ENCODE measurements at regions not wholly inside any gene's neighbourhood (a gene's known extent, or its start where the extent isn't known, plus 50 kb on each side); places are given as distances from the start of the nearest gene placed in this dataset.
"Not testable (repeated sequence)": the region's sequence is repeated elsewhere in the genome, so short reads cannot be mapped to it uniquely, and the experiment has no call there.

DNA sequence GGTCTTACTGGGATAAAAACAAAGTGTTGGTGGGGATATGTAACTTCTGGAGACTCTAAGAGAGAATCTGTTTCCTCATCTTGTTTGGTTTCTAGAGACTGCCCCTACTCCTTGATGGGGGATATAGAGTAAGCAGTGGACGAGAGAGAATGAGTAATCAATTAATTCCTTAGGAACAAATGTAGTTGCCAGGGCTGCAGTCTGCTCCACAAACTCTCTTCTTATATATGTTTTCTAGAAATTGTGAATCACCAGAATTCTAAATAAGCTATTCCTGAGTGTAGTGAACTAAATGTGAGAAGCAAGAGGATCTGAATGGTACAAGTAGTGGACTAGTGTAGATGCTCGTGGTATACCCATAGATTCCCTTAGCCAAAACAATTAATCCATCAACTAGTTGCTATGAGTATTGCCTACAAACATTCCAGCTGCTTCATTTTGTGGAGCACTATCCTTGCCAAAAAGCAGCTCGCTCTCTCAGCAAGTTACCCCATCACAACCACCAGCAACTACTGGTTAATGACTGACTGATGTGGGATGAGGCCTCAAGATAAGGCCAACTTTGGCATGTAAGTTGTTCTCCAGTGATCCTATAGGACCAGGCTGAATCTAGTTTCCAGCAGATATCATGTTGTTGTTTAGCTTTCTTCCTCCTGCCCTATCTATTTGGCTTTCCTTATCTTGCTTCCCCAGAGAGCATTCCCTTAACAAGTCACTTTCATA is 273.0 kb downstream of the SLC7A11 start:
- no peaks in the 10 kb centered on the region for H3K9me3 ChIP-seq (ENCODE audit: control insufficient read depth, insufficient read depth, low read length)
- H3K36me3 ChIP-seq (ENCODE audit: insufficient read depth, low read length) = no peaks in the 10 kb centered on the region
- no peaks in the 10 kb centered on the region for H3K4me1 ChIP-seq (ENCODE audit: insufficient read depth, low read length)
- H3K9ac ChIP-seq (ENCODE audit: low read depth, low read length) = no peak overlapping the region

- no peaks in the 10 kb centered on the region for H3K9me3 ChIP-seq (ENCODE audit: control insufficient read depth, insufficient read depth, low read length)
- H3K9ac ChIP-seq (ENCODE audit: low read depth, low read length) = no peak overlapping the region
- H3K36me3 ChIP-seq (ENCODE audit: insufficient read depth, low read length) = no peaks in the 10 kb centered on the region
- H3K4me1 ChIP-seq (ENCODE audit: insufficient read depth, low read length) = no peaks in the 10 kb centered on the region
These were observed 274.5 kb downstream of the SLC7A11 start for GRCh38 chr4:137967480-137968190.

DNA sequence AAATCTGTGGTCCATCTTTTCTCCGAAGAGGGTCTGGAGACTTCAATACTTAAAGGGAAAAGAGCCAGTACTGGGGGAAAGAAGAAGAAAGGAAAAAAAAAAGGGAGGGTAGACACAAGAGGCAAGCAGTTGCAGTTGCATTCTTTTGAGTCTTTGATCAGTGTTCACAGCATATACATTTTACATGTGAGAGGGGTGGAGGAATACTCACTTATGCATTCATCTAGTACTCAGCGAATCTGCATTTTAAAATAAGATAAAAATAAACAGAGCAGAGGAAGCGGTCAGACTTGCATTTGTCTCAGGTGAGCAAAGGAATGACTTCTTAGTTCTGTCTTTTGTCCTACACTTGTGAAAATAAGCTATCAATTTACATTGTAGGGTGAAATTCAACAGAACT is 275.6 kb downstream of the SLC7A11 start:
- no peaks in the 10 kb centered on the region for H3K4me1 ChIP-seq (ENCODE audit: insufficient read depth, low read length)
- no peaks in the 10 kb centered on the region for H3K9me3 ChIP-seq (ENCODE audit: control insufficient read depth, insufficient read depth, low read length)
- no peak overlapping the region for H3K9ac ChIP-seq (ENCODE audit: low read depth, low read length)
- H3K36me3 ChIP-seq (ENCODE audit: insufficient read depth, low read length) = no peaks in the 10 kb centered on the region

- no peaks in the 10 kb centered on the region for H3K9me3 ChIP-seq (ENCODE audit: control insufficient read depth, insufficient read depth, low read length)
- H3K4me1 ChIP-seq (ENCODE audit: insufficient read depth, low read length) = no peaks in the 10 kb centered on the region
- H3K9ac ChIP-seq (ENCODE audit: low read depth, low read length) = no peak overlapping the region
- no peaks in the 10 kb centered on the region for H3K36me3 ChIP-seq (ENCODE audit: insufficient read depth, low read length)
These were observed 281.1 kb downstream of the SLC7A11 start for GRCh38 chr4:137961051-137961438.

GRCh38 chr4:137960371-137961050 is 281.6 kb downstream of the SLC7A11 start:
- no peak overlapping the region for H3K9ac ChIP-seq (ENCODE audit: low read depth, low read length)
- no peaks in the 10 kb centered on the region for H3K4me1 ChIP-seq (ENCODE audit: insufficient read depth, low read length)
- no peaks in the 10 kb centered on the region for H3K36me3 ChIP-seq (ENCODE audit: insufficient read depth, low read length)
- no peaks in the 10 kb centered on the region for H3K9me3 ChIP-seq (ENCODE audit: control insufficient read depth, insufficient read depth, low read length)

- no peaks in the 10 kb centered on the region for H3K36me3 ChIP-seq (ENCODE audit: insufficient read depth, low read length)
- H3K4me1 ChIP-seq (ENCODE audit: insufficient read depth, low read length) = no peaks in the 10 kb centered on the region
- no peak overlapping the region for H3K9ac ChIP-seq (ENCODE audit: low read depth, low read length)
- no peaks in the 10 kb centered on the region for H3K9me3 ChIP-seq (ENCODE audit: control insufficient read depth, insufficient read depth, low read length)
These were observed 284.3 kb downstream of the SLC7A11 start for GRCh38 chr4:137957806-137958205.

- no peak overlapping the region for H3K9ac ChIP-seq (ENCODE audit: low read depth, low read length)
- no peaks in the 10 kb centered on the region for H3K9me3 ChIP-seq (ENCODE audit: control insufficient read depth, insufficient read depth, low read length)
- H3K36me3 ChIP-seq (ENCODE audit: insufficient read depth, low read length) = no peaks in the 10 kb centered on the region
- no peaks in the 10 kb centered on the region for H3K4me1 ChIP-seq (ENCODE audit: insufficient read depth, low read length)
These were observed 285.9 kb downstream of the SLC7A11 start for GRCh38 chr4:137956256-137956655.

DNA sequence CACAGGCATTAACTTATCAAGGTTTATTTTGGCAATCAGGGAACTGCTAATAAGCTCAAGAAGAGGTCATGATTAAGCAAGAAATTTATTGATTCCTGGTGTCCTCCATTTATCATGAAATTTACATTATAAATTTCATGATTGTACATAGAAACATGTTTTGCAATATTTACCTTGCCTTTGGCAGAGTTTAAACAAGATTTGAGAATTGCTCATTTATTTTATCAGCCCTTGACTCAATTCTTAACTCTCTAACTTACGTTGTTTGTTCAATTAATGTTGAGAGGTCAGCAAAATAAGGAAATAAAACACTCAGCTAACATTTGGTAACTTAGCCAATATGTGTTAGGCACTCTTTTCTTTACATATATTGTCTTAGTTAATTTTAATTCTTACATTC is 286.6 kb downstream of the SLC7A11 start:
- no peak overlapping the region for H3K9ac ChIP-seq (ENCODE audit: low read depth, low read length)
- no peaks in the 10 kb centered on the region for H3K36me3 ChIP-seq (ENCODE audit: insufficient read depth, low read length)
- H3K9me3 ChIP-seq (ENCODE audit: control insufficient read depth, insufficient read depth, low read length) = no peaks in the 10 kb centered on the region
- no peaks in the 10 kb centered on the region for H3K4me1 ChIP-seq (ENCODE audit: insufficient read depth, low read length)

DNA sequence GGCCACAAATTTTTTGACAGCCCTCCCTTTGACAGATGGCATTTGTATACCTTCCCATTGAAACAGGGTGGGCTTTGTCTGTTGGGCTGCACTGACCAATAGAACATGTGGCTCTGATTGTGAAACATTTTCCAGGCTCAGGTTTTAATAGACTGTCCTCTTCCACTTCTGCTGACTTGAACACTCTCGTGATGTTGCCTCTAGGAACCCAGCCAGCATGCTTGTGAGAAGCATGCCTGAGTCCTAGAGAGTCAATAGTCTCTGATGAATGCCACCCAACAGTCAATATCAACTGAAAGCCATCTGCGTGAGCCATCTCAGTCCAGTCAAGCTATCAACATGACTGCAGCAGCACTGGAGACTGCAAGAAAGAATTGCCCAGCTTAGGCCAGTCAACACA is 290.0 kb downstream of the SLC7A11 start:
- Histone ChIP-seq H3K4me1 (ENCODE audit: insufficient read depth, low read length) (no peaks in the 10 kb centered on the region), H3K9me3 (ENCODE audit: control insufficient read depth, insufficient read depth, low read length) (peaks cover 4% of the 10 kb centered on the region; the same call in 1 of the 2 replicates)

GRCh38 chr4:137950286-137950685 is 291.9 kb downstream of the SLC7A11 start:
- H3K9me3 ChIP-seq (ENCODE audit: control insufficient read depth, insufficient read depth, low read length) = peaks cover 4% of the 10 kb centered on the region; the same call in 1 of the 2 replicates
- H3K4me1 ChIP-seq (ENCODE audit: insufficient read depth, low read length) = no peaks in the 10 kb centered on the region
- no peak overlapping the region for H3K9ac ChIP-seq (ENCODE audit: low read depth, low read length)
- no peaks in the 10 kb centered on the region for H3K36me3 ChIP-seq (ENCODE audit: insufficient read depth, low read length)

More for the DNA sequence above, 290.0 kb downstream of the SLC7A11 start:
- H3K36me3 ChIP-seq (ENCODE audit: insufficient read depth, low read length) = no peaks in the 10 kb centered on the region
- H3K9ac ChIP-seq (ENCODE audit: low read depth, low read length) = no peak overlapping the region

DNA sequence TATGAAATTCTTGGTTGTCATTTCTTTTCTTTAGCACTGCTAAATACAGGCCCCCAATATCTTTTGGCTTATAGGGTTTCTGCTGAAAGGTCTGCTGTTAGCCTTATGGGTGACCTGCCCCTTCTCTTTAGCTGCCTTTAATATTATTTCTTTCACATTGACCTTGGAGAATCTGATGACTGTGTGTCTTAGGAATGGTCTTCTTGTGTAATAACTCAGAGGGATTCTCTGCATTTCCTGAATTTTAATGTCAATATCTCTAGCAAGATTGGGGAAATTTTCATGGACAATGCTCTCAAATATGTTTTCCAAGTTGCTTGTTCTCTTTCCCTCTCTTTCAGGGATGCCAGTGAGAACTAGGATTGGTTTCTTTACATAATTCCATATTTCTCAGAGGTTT is 292.4 kb downstream of the SLC7A11 start:
- Histone ChIP-seq H3K4me1 (ENCODE audit: insufficient read depth, low read length) (no peaks in the 10 kb centered on the region), H3K9ac (ENCODE audit: low read depth, low read length) (no peak overlapping the region), H3K36me3 (ENCODE audit: insufficient read depth, low read length) (no peaks in the 10 kb centered on the region), H3K9me3 (ENCODE audit: control insufficient read depth, insufficient read depth, low read length) (peaks cover 4% of the 10 kb centered on the region; the same call in 1 of the 2 replicates)

DNA sequence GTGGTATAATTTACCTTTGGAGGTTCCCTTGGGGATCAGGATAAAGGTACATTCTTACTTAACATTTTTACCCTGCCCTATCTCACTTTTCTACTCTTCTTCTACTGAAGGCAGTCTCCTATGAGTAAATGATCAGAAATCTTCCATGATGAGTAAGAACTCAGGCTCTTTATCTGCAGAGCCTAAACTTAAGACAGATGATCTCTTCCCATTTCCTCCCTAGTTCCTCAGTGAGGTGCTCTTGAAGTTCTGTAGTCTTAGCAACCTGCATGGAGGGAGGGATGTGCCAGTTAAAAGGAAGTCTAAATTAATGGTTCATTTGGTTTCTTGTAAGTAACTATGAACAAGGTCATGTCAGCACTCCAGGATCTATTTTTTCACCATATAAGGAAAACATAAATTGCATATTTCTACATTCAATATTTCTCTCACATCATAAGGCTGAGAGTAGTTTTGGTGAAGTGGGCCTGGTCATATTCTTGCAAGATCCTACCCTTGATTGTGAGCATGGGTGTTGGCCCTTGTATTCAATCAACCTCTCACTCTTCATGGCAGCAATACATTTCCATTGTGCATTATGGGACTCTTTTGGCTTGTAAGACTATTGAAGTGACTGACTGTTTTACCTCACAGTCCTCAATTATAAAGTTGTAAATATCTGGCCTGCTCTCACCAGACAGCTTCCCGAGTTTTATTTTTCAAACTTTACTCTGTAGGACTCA is 295.5 kb downstream of the SLC7A11 start:
- peaks cover 4% of the 10 kb centered on the region; the same call in 1 of the 2 replicates for H3K9me3 ChIP-seq (ENCODE audit: control insufficient read depth, insufficient read depth, low read length)
- H3K9ac ChIP-seq (ENCODE audit: low read depth, low read length) = no peak overlapping the region
- no peaks in the 10 kb centered on the region for H3K4me1 ChIP-seq (ENCODE audit: insufficient read depth, low read length)
- H3K36me3 ChIP-seq (ENCODE audit: insufficient read depth, low read length) = no peaks in the 10 kb centered on the region

GRCh38 chr4:137942815-137943214 is 299.3 kb downstream of the SLC7A11 start:
- not testable (repeated sequence) for H3K9ac ChIP-seq (ENCODE audit: low read depth, low read length); H3K4me1 ChIP-seq (ENCODE audit: insufficient read depth, low read length); H3K9me3 ChIP-seq (ENCODE audit: control insufficient read depth, insufficient read depth, low read length); H3K36me3 ChIP-seq (ENCODE audit: insufficient read depth, low read length)

DNA sequence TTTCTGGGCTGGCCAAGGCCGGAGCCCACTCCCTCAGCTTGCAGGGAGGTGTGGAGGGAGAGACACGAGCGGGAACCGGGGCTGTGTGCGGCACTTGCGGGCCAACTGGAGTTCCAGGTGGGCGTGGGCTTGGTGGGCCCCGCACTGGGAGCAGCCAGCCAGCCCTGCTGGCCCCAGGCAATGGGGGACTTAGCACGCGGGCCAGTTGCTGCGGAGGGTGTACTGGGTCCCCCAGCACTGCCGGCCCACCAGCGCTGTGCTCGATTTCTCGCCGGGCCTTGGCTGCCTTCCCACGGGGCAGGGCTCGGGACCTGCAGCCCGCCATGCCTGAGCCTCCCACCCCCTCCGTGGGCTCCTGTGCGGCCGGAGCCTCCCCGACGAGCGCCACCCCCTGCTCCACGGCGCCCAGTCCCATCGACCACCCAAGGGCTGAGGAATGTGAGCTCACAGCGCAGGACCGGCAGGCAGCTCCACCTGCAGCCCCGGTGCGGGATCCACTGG is 300.1 kb downstream of the SLC7A11 start:
- not testable (repeated sequence) for H3K36me3 ChIP-seq (ENCODE audit: insufficient read depth, low read length); H3K4me1 ChIP-seq (ENCODE audit: insufficient read depth, low read length); H3K9me3 ChIP-seq (ENCODE audit: control insufficient read depth, insufficient read depth, low read length); H3K9ac ChIP-seq (ENCODE audit: low read depth, low read length)

Measured in ES-I3 (cell line).